CD14-positive monocyte (primary cell): ENCODE measurements at regions not wholly inside any gene's neighbourhood (a gene's known extent, or its start where the extent isn't known, plus 50 kb on each side); places are given as distances from the start of the nearest gene placed in this dataset.
"Not testable (repeated sequence)": the region's sequence is repeated elsewhere in the genome, so short reads cannot be mapped to it uniquely, and the experiment has no call there.

ENCODE experiments used
- DNase-seq, 3 donors: peaks; one replicate each; pipeline ENCODE4 v3.0.0-alpha.2; 2011 to 2022
- H2AFZ ChIP-seq: 2 replicates; pipeline ENCODE4 v1.6.0; 2012; ENCODE audit warnings: mild to moderate bottlenecking, low read depth, low read length, inconsistent platforms; ENCODE audit not compliant: insufficient read depth, poor library complexity, severe bottlenecking
- H3K27ac ChIP-seq, 2 donors: 1 replicate in 1 of 2; 2 replicates in 1 of 2; pipeline ENCODE4 v1.5.1; 2012 to 2013; ENCODE audit warnings: low read length in 2 of 2, control low read depth in 1 of 2, inconsistent platforms in 1 of 2, low read depth in 1 of 2, mild to moderate bottlenecking in 1 of 2
- H3K27me3 ChIP-seq, 2 donors: one replicate each; pipeline versions ENCODE4 v1.6.0 to v1.6.1; 2011 to 2013; ENCODE audit warnings: low read length in 2 of 2; ENCODE audit not compliant: control insufficient read depth in 2 of 2, insufficient read depth in 2 of 2
- H3K36me3 ChIP-seq, 2 donors: replicated peaks in 1 of 2; 1 replicate in 1 of 2; 2 replicates in 1 of 2; pipeline versions ENCODE4 v1.5.1 to v1.6.1; 2012 to 2013; ENCODE audit warnings: low read length in 2 of 2, control low read depth in 1 of 2, inconsistent platforms in 1 of 2, mild to moderate bottlenecking in 1 of 2; ENCODE audit not compliant: insufficient read depth in 2 of 2, control insufficient read depth in 1 of 2
- H3K4me1 ChIP-seq, 2 donors: 1 replicate in 1 of 2; 2 replicates in 1 of 2; pipeline versions ENCODE4 v1.5.1 to v1.6.1; 2012 to 2013; ENCODE audit warnings: low read length in 2 of 2, control low read depth in 1 of 2, inconsistent platforms in 1 of 2, mild to moderate bottlenecking in 1 of 2, moderate library complexity in 1 of 2; ENCODE audit not compliant: insufficient read depth in 2 of 2, control insufficient read depth in 1 of 2
- H3K4me2 ChIP-seq: replicated peaks from 2 replicates; pipeline ENCODE3; 2012; ENCODE audit warnings: low read length, moderate library complexity, mild to moderate bottlenecking; ENCODE audit not compliant: poor library complexity, severe bottlenecking; ENCODE audit errors: extremely low read depth
- H3K4me3 ChIP-seq, 3 experiments: fragments of 200-600 bp in 1 of 3; sonication (generic) in 1 of 3; replicated peaks in 1 of 3; 1 replicate in 2 of 3; 2 replicates in 1 of 3; pipeline ENCODE4 v1.5.1; 2011 to 2013; ENCODE audit warnings: low read length in 3 of 3, mild to moderate bottlenecking in 3 of 3, control low read depth in 2 of 3, low read depth in 2 of 3, inconsistent platforms in 1 of 3, moderate library complexity in 1 of 3
- H3K79me2 ChIP-seq: 2 replicates; pipeline ENCODE4 v1.6.0; 2012; ENCODE audit warnings: mild to moderate bottlenecking, control low read depth, inconsistent platforms, low read length, moderate library complexity; ENCODE audit not compliant: insufficient read depth
- H3K9ac ChIP-seq: 2 replicates; pipeline ENCODE4 v1.6.0; 2017; ENCODE audit warnings: low read length, mild to moderate bottlenecking; ENCODE audit not compliant: insufficient read depth, poor library complexity, severe bottlenecking
- H3K9me3 ChIP-seq, 2 donors: replicated peaks in 1 of 2; 1 replicate in 1 of 2; 2 replicates in 1 of 2; pipeline versions ENCODE4 v1.5.1 to v1.6.1; 2012 to 2013; ENCODE audit warnings: low read length in 2 of 2, control low read depth in 1 of 2; ENCODE audit not compliant: control insufficient read depth in 1 of 2, insufficient read depth in 1 of 2
- H4K20me1 ChIP-seq: 2 replicates; pipeline ENCODE4 v1.6.0; 2012; ENCODE audit warnings: mild to moderate bottlenecking, low read length, control low read depth, moderate library complexity; ENCODE audit not compliant: insufficient read depth
- H3K27ac Mint-ChIP-seq, 7 donors: one replicate each; pipeline ENCODE4 v1.8.0; 2020; ENCODE audit warnings: mild to moderate bottlenecking in 7 of 7, mixed read lengths in 7 of 7, moderate library complexity in 6 of 7, inconsistent platforms in 2 of 7
- H3K27me3 Mint-ChIP-seq, 3 donors: one replicate each; pipeline ENCODE4 v1.8.0; 2021 to 2022; ENCODE audit warnings: low read depth in 3 of 3, mild to moderate bottlenecking in 3 of 3, mixed read lengths in 3 of 3, moderate library complexity in 3 of 3, inconsistent platforms in 1 of 3
- H3K36me3 Mint-ChIP-seq, 2 donors: one replicate each; pipeline ENCODE4 v1.8.0; 2020; ENCODE audit warnings: mixed read lengths in 2 of 2, inconsistent platforms in 1 of 2, mild to moderate bottlenecking in 1 of 2
- H3K4me1 Mint-ChIP-seq: one replicate; pipeline ENCODE4 v1.8.0; 2020; ENCODE audit warnings: mild to moderate bottlenecking, mixed read lengths
- H3K4me3 Mint-ChIP-seq, 2 donors: one replicate each; pipeline ENCODE4 v1.8.0; 2020; ENCODE audit warnings: mild to moderate bottlenecking in 2 of 2, mixed read lengths in 2 of 2, moderate library complexity in 1 of 2
- H3K9me3 Mint-ChIP-seq, 7 donors: one replicate each; pipeline ENCODE4 v1.8.0; 2020 to 2022; ENCODE audit warnings: mixed read lengths in 7 of 7, mild to moderate bottlenecking in 6 of 7, moderate library complexity in 6 of 7, inconsistent platforms in 2 of 7
- WGBS: methylation state at CpG from one replicate; pipeline ENCODE4 v1.1.5; 2013; ENCODE audit warnings: missing lambda C conversion rate; ENCODE audit not compliant: insufficient coverage; 5-methylcytosine and 5-hydroxymethylcytosine counted together
- intact Hi-C, 2 donors: fragments of 100-400 bp; cut with micrococcal nuclease; formaldehyde crosslinking; loops; one replicate each; pipeline versions ENCODE4 v1.15.0 to v1.15.1; 2023
- TF ChIP-seq, protein P1 (sequence below): fragments of 200-600 bp; IDR thresholded peaks from one replicate; pipeline ENCODE4 v1.8.0; 2022; ENCODE audit warnings: antibody characterized with exemption, mild to moderate bottlenecking

DNA sequence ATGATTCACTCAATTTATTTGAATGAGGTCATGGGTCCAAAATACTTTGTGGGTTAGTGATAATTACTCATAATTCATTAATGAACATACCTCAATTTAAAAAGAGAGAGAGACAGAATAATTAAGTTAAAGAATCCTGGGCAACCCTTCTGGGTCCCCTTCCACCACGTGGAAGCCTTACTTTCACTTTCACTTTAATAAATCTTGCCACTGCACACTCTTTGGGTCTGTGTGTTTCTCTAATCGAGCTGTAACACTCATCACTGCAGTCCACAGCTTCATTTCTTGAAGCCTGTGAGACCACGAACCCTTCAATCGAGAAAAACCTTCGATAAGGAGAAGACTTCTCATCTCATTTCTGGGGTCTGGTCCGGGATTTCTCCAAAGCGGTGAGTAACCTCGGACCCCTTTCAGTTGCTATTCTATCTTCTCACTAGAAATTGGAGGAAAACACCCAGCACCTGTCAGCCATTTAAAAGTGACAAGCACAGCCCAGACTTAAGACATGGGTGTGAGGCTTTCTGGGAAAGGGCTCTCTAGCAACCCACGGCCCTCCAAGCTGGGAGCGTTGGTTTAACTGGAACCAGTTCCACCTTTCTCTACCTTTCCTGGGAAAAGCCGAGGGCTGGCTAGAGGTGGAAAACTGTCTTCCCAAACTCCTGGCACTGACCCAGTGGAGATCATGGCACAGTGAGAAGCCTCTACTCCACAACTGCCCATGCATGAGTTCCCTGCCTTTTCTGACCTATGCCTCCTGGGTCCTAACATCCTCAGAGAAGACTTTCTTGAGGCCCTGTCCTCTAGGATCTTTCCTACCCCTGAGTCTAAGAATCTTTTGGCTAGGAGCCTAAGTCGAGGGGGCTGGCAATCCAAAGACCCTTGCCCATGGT lies 148.8 kb upstream of the ATF7IP start:
- H3K4me3 Mint-ChIP-seq, result peak overlapping the region; percentile 51 to 58
- H3K36me3 Mint-ChIP-seq, result no peaks in the 10 kb centered on the region
- H4K20me1 ChIP-seq, result no peaks in the 10 kb centered on the region
- peak overlapping the region in 1 of 3 experiments; percentile 37 for H3K4me3 ChIP-seq
- H3K27me3 ChIP-seq, result no peaks in the 10 kb centered on the region
- no peak for DNase-seq
- H3K27ac ChIP-seq, result peak overlapping the region in 1 of 2 donors; percentile 50
- peaks cover 0 to 7% (median 0%) of the 10 kb centered on the region in 3 donors for H3K27me3 Mint-ChIP-seq
- TF ChIP-seq, protein P1, sequence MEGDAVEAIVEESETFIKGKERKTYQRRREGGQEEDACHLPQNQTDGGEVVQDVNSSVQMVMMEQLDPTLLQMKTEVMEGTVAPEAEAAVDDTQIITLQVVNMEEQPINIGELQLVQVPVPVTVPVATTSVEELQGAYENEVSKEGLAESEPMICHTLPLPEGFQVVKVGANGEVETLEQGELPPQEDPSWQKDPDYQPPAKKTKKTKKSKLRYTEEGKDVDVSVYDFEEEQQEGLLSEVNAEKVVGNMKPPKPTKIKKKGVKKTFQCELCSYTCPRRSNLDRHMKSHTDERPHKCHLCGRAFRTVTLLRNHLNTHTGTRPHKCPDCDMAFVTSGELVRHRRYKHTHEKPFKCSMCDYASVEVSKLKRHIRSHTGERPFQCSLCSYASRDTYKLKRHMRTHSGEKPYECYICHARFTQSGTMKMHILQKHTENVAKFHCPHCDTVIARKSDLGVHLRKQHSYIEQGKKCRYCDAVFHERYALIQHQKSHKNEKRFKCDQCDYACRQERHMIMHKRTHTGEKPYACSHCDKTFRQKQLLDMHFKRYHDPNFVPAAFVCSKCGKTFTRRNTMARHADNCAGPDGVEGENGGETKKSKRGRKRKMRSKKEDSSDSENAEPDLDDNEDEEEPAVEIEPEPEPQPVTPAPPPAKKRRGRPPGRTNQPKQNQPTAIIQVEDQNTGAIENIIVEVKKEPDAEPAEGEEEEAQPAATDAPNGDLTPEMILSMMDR, result no peak
- intact Hi-C loops, result no loop called here
- H2AFZ ChIP-seq, result peak overlapping the region; percentile 81
- H3K4me1 Mint-ChIP-seq, result peaks cover 7% of the 10 kb centered on the region
- H3K27ac Mint-ChIP-seq, result peak overlapping the region in 1 of 7 donors; percentile 15
- H3K9me3 ChIP-seq, result peaks cover 8 to 13% of the 10 kb centered on the region in 2 donors
- H3K79me2 ChIP-seq, result no peaks in the 10 kb centered on the region
- H3K36me3 ChIP-seq, result no peaks in the 10 kb centered on the region
- peak overlapping the region; percentile 59 for H3K4me2 ChIP-seq
- peak overlapping the region; percentile 49 for H3K9ac ChIP-seq
- peaks cover 11 to 18% (median 12%) of the 10 kb centered on the region in 7 donors for H3K9me3 Mint-ChIP-seq
- WGBS, result 65% methylated on average over 9 of the region's 12 CpGs
- peaks cover 4 to 7% of the 10 kb centered on the region in 2 donors for H3K4me1 ChIP-seq

DNA sequence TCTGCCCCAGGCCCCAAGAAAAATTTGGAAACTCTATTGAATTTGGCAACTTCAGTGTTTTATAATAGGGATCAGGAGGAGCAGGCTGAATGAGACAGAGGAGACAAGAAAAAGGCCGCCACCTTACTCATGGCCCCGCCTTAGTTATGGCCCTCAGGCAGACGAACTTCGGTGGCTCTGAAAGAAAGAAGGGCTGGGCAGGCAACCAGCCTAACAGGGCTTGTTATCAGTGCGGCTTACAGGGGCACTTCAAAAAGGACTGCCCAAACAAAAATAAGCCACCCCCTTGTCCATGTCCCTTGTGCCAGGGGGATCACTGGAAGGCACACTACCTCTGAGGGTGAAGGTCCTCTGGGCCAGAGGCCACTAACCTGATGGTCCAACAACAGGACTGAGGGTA lies 146.3 kb upstream of the ATF7IP start:
- peaks cover 12 to 30% (median 21%) of the 10 kb centered on the region in 7 donors for H3K9me3 Mint-ChIP-seq
- no peak overlapping the region for H3K4me3 Mint-ChIP-seq
- Histone ChIP-seq H2AFZ (no peak overlapping the region), H3K36me3 (no peaks in the 10 kb centered on the region), H3K4me3 (no peak overlapping the region), H3K27ac (no peak overlapping the region), H3K9ac (no peak overlapping the region), H3K79me2 (no peaks in the 10 kb centered on the region), H3K27me3 (no peaks in the 10 kb centered on the region), H4K20me1 (no peaks in the 10 kb centered on the region), H3K4me1 (peaks cover 4 to 7% of the 10 kb centered on the region in 2 donors), H3K4me2 (no peak overlapping the region), H3K9me3 (peaks cover 13 to 22% of the 10 kb centered on the region in 2 donors)
- no peaks in the 10 kb centered on the region for H3K36me3 Mint-ChIP-seq
- whole genome bisulfite sequencing, result 97% methylated on average over 4 of the region's 5 CpGs
- peaks cover 7% of the 10 kb centered on the region for H3K4me1 Mint-ChIP-seq
- no peak for DNase-seq
- TF ChIP-seq, protein P1, result no peak
- peaks cover 0 to 6% (median 0%) of the 10 kb centered on the region in 3 donors for H3K27me3 Mint-ChIP-seq
- H3K27ac Mint-ChIP-seq, result no peak overlapping the region
- intact Hi-C loops, result no loop called here

DNA sequence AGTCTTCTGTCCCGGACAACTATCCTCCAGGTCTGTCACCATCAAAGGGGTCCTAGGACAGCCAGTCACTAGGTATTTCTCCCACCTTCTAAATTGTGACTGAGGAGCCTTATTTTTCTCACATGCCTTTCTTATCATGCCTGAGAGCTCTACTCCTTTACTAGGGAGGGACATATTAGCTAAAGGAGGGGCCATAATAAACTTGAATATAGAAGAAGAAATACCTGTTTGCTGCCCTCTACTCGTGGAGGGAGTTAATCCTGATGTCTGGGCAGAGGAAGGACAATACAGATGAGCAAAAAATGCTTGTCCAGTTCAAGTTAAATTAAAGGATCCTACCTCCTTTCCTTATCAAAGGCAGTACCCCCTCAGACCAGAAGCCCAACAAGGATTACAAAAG lies 145.8 kb upstream of the ATF7IP start:
- H3K36me3 Mint-ChIP-seq, H3K27me3 Mint-ChIP-seq, H3K4me3 Mint-ChIP-seq, H3K27me3 ChIP-seq, H3K4me3 ChIP-seq, H3K9ac ChIP-seq, H3K27ac Mint-ChIP-seq, H2AFZ ChIP-seq, H4K20me1 ChIP-seq, H3K79me2 ChIP-seq, H3K4me2 ChIP-seq, H3K36me3 ChIP-seq, H3K4me1 Mint-ChIP-seq, H3K27ac ChIP-seq, H3K4me1 ChIP-seq, DNase-seq, intact Hi-C loops: not testable (repeated sequence)
- H3K9me3 Mint-ChIP-seq, result peaks cover 12 to 30% (median 22%) of the 10 kb centered on the region in 7 donors
- peaks cover 13 to 22% of the 10 kb centered on the region in 2 donors for H3K9me3 ChIP-seq
- WGBS, result 100% methylated on average over 1 of the region's 2 CpGs
